Inflammatory macrophage treated with lipopolysaccharide for 1 hour (primary cell): ENCODE measurements at regions not wholly inside any gene's neighbourhood (a gene's known extent, or its start where the extent isn't known, plus 50 kb on each side); places are given as distances from the start of the nearest gene placed in this dataset.

ENCODE experiments used
- DNase-seq, 2 donors: peaks; one replicate each; pipeline ENCODE4 v3.0.0-alpha.2; 2020 to 2022

DNA sequence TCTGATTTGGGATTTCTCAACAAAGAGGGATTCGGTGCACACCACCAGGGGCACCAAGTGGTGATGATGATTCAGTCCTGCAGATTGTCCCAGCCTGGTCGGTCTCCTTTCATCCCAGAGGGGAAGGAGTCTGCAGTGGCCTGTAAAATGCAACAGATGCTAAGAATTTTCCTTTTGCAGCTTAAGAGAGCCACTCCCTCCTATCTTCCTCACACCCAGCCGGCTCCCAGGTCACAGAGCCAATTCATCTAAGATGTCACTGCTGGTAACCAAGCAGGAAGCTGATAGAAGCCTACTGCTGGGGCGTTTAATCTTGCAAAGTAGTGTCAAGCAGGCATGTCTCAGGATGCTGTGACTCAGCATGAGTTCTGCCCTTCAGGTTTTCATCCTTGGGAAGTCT, 203.8 kb upstream of the LRFN2 start:
- no peak for DNase-seq

DNA sequence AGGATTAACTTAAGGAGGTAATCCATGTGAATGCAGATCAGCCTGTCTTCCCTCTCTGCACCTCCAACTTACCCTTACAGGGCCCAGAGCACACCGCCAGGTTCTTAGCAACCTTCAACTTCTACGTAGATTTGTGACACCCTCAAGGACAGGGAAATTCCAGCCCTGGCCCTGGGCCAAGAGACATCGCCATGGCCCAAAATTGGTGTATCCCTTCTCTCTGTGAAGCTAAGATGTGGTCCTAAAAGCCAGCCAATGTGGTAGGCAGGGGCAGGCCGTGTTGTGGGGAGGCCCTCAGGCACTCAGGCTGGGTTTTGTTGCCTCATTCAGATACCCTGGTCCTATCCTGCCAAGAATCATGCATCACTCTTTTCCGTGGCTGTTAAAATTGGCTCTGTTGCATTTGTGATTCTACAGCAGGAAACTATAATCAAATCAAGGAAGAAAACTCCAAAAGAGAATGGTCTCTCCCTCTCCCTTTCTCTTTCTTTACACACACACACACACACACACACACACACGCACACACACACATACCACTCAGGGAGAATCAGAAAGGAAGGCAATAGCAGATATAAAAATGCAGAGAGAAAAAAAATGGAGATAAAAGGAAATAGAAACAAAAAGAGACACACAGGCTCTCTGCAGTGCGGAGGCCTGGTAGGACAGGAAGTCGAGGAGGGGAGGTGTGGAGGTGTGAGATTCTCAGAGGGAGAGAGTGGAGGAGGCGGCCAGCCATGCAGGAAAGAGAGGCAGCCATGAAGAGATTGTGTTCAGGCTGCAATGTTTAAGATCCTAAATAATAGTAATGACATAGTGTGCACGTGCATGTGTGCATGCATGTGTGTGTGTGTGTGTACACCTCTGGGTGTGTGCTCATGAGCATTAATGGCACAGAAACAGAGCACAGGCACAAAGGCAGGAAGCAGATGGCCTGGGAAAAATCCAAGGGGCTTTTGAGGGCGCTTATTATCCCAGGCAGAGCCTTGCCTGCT, 201.8 kb upstream of the LRFN2 start:
- DNase-seq = no peak

DNA sequence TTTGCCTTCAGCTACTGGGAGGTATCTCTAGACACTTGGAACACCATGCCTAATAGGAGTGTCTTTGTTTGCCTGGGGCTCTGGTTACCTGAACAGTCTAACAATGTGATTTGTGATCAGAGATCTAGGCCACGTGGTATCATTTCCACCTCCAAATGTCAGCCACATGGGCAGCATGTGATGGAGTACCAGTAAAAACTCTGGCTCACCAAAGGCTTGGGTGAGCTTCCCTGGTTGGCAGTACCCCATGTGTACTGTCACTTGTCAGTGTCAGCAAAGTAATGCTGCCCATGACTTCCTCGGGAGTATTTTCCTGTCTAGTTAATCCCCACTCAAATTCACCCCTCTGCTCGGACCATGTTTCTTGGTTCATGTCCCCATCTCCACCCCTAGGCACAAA, 195.2 kb upstream of the LRFN2 start:
- DNase-seq = no peak

DNA sequence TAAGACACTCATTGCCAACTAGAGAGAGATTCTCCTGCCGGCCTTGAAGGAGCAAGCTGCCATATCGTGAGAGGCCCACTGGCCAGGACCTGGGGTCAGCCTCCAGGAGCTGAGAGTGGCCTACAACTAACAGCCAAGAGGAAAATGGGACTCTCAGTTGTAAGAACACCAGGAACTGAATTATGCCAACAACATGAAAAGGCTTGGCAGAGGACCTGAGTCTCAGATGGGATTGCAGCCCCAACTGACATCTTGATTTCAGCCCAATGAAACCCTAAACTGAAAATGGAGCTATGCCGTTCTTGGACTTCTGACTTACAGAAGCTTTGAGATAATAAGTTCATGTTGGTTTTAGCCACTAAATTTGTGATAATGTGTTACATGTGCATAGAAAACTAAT, 193.5 kb upstream of the LRFN2 start:
- no peak for DNase-seq

DNA sequence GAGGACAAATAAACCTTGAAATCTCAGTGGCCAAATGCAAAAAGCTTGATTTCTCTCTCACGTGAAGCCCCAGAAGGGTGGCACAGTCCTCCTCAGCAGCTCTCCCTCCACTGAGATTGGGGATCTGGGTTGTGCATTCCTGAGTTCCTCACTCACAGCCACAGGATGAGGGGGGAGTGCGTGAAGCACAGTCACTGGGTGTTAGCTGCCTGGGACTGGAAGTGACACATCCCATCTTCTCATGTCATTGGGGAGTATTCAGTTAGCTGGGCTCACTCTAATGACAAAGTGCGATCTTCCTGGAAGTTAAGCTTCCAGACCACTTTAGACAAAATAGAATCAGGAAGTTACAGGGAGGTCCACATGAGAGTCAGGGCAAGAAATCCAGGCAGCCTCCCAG, 192.2 kb upstream of the LRFN2 start:
- DNase-seq = no peak

DNA sequence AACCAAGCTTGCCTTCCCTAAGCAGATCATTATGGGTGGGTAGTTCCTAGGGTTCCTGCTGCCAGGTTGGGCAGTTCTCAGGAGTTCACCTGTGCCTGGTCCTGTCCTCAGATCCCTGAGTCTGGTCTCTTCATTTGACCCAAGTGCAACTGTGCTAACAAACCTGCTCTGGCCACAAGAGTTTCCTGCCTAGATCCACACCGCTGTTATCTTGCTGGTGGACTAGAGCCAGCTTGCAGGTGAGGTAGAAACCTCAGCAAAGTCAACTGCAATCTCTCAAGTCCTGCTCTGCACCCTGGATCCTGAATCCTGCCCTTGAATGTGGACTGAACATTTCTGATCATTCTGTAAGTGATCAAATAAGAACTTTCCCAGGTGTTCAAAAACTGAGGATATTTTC, 191.8 kb upstream of the LRFN2 start:
- no peak for DNase-seq

DNA sequence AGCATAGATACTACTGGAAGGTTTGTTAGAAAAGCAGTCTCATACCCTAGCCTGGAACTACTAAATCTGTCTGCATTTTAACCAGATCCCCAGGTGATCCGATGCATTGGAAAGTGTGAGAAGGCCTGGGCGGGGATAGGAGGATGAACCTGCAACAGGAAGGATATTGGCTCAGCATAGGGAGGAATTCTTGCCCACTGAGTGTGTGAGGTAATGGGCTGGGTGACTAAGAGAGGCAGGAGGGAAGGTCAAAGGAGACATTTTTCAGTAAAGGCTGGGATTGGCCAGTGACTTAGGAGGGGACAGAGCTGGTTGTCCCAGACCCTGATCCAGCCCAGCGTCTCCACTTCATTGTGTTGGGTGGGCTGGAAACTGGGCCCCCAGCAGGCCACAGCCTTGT, 191.0 kb upstream of the LRFN2 start:
- DNase-seq = no peak

DNA sequence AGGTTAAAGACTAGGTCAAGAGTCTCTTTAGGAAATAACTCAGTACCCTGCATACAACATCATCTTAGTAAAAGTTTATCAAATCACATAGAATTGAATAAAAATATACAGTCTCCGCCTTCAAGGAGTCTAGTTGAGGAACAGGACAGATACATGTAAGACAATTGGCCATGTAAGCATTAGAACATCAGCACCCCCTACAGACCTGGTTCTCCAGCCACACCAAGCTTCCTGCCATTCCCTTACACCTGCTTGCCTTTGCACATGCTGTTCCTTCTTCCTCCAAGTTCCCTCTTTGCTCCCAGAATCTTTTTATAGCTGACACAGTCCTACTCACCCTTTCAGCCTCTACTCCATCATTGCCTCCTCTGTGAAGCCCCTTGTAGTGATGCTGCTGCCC, 187.8 kb upstream of the LRFN2 start:
- DNase-seq = no peak

DNA sequence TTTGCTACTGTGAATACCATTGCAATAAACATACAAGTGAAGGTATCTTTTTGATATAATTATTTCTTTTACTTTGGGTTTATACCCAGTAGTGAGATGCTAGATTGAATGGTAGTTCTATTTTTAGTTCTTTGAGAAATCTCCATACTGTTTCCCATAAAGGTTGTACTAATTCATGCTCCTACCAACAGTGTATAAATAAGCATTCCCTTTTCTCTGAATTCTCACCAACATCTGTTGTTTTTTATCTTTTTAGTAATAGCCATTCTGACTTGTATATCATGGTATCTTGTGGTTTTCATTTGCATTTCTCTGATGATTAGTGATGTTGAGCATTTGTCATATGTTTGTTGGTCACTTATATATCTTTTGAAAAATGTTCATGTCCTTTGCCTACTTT, 183.6 kb upstream of the LRFN2 start:
- no peak for DNase-seq

DNA sequence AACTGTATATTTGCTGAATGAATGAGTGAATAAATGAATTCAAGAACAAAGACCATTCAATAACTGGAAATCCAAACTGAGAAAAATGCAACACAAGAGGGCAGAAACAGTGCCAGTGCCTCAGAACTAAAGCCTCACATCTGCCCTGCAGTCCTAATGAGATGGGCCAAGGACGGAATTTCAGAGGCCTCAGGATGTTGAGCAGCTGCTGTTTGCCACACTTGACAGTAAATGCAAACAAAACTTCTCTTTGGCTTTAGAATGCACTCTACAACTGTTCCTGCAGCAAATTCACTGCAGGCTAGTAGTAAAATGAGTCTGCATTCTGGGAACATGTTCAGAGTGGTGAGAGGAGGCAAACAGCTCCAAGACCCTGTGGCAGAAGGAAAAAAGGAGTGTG, 177.6 kb upstream of the LRFN2 start:
- no peak for DNase-seq

DNA sequence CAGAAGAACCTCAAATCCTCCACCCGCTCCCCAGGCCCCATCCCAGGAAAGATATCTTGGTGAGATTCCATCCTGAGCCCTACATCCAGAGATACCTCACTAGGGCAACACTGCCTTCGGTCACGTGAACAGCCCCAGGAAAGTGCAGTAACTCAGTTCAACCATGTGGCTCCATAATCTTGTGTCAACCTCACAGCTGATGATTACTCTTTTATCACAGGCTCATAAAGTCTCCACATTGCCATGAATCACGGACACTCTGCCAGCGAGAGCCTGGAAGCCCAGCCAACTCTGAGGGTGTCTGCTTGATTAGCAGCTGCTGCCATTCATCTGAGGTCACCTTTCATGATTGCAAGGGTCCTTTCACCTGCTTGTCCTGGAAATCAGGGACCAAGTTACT, 175.8 kb upstream of the LRFN2 start:
- no peak for DNase-seq

DNA sequence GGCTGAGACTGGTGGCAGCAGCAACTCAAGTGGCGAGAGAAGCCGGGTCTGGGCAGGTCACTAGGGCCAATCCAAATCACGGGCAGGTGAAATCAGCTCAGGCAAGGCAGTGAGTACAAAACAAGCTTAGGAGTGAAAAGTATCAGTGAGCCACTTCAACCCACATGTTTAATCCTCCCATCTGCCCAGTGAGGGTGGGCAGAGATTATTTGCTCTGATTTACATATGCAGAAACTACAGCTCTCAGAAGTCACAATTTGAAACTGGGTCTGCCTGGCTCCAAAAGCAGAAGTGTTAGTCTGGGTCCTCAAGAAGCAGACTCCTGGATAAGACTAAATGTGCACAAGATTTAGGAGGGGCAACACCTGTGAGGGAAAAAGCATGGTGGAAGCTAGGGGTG, 173.7 kb upstream of the LRFN2 start:
- no peak for DNase-seq

DNA sequence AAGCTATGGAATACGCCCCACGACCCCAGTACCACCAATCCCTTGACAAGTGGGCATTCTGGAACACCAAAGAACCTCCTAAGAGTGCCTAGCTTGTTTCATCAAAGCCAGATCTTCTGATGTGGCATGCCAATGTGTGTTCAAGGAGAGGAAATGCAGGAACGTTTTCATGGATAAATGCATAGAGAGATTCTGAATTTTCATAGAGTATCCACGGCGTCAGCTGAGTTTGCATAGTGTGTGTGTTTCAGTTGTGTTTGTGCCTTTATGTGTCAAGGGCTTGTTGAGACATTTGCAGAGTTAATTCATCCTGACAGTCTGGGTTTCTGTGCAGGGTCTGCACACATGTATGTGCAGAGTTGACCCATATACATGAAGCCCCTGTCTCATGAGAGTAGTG, 172.7 kb upstream of the LRFN2 start:
- no peak for DNase-seq

DNA sequence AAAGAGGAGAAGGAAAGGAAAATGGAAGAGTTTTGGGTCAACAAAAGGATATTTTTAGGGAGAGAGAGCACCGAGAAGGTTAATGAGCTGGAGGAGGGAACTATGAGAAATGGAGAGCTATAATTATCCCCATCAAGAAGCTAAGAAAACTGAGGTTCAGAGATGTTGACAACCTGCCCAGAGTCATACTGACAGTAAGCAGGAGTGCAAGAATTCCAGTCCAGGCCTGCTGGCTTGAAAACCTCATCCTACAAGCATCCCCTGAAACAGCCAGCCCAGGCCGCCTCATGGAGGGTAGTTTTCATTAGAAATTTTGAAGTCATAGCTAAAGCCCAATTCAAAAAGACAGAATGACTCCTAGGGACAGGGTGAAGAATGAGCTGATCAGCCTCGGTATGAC, 172.1 kb upstream of the LRFN2 start:
- DNase-seq = no peak

DNA sequence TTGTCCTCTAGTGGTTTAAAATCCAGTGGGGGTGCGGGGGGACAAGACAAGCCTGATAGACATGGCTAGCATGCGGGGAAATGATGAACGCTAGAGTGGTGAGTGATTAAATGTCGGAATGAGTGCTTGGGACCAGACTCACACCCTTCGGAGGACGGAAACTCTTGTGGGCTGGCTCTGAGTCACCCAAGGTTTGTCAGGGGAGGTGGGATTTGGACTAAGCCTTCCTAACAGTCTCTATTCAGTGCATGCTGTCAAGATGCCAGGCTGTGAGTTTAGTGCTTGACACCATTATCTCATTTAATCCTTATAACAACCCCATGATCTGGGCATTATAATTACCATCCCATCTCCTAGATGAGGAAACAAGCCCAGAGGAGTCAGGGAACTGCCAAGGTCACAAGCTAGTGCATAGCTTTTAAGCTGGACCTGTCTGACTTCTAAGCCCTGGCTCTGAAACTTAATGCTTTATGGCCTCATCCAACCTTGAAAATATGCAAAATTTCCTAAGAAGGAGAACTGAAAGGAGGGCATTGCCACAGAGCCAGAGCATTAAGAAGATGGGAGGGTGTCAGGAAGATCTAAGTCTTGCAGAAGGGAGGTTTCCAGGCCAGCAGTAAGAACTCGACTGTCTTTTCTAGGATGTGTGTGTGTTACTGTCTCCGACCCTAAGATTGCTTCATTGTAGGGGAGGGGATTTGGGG, 168.7 kb upstream of the LRFN2 start:
- DNase-seq = no peak

DNA sequence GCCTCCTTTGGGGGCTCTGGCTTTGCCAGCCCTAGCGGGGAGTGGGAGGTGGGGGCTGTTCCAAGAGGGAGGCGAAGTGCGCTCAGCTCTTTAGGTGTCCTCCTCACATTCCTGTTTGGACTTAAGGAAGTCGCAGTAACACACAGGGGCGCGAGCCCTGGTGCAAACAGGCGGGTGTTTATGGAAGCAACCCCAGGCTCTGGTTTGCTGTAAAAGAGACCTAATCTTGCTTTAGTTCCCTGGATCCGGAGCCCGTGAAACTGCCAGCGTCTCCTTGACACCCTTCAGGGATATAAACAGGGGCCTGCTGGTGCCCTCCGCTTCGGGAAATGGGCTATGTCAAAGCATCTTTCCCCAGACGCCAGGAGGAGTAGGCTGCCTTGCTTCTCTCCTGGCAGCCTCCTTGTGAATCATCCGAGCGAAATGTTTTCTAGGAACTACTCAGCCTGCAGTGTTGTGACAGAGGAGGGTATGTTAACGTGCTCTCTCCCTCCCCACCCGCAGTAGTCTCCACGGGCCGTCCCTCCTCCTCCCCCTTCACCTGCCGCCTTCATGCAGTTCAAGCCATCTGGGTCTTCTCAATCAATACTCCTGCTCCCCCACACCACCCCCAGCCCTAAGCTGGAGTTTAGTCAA, 168.0 kb upstream of the LRFN2 start:
- DNase-seq = no peak

DNA sequence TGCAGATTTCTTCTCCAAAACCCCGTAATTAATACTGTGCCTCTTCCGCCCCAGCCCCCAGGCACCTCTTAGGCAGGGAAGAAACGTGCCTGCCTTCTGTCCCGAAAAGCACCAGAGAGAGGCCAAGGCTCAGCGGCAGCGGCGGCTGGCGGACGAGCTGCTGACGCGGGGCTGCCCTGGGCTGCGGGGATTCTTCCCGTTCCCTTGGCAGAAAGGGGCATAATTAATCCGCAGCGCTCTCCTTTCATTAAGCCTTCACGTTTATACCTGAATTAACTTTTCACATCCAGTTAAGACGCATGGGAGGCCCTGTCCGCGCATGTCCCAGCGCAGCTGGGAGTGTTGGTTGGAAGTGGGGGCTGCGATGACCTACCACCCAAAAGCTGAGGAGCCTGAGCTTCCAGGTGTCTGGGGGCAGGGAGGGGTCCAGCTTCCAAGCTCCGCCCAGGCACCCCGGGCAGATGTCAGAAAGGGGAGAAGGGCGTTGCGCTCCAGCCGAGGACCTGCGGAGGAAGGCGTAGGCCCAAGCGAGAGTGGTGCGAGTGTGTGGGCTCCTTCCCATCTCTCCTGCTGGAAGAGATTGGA, 167.4 kb upstream of the LRFN2 start:
- no peak for DNase-seq

DNA sequence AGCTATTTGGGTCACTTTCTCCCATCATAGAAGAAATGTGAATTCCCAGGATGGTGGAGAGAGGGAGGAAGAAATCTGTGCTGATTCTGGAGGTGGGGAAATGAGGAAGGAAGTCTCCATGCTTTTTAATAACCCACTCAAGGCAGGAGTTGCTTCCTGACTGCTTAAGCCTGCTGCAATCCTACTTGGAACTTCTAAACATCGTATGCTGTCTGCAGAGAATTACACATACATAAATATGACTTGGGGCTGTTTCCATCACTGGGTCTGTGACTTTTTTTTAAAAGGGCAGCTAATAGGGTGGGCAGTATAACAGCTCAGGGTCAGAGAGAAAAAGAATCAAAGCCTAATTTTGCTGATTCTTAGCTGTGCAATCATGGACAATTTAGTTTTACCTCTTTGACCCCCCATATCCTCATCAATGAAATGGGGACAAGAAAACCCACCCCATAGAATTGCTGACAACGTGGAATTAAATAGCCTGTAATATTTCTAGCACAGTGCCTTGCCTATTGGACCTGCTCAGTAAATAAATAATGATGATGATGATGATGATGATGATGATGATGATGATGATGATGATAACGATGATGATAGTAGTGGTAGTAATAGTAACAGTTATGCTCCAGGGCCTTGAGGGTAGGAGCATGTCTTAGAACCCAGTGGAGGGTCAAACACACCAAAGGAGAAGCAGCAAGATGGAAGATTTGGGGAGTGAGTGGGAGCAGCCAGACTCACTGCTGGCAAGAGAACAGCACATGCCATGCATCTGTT, 166.7 kb upstream of the LRFN2 start:
- no peak for DNase-seq

DNA sequence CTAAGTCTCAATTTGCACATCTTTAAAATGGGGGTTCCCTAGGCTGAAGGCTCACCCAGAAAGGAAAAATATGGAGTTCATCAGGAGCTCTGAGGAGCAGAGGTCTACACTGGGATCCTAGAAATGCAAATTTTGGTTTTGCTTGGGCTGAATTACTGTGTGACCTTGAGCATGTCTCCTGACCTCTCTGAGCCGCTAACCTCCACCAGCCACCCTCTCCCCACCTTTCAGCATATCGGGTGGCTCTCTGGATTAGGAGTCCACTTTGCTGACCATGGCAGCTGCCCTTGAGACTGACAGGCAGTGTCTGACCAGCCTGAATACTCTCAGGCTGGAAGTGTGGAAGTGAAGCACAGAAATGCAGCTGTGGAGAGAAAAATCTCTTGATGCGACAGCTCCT, 165.9 kb upstream of the LRFN2 start:
- DNase-seq = no peak

DNA sequence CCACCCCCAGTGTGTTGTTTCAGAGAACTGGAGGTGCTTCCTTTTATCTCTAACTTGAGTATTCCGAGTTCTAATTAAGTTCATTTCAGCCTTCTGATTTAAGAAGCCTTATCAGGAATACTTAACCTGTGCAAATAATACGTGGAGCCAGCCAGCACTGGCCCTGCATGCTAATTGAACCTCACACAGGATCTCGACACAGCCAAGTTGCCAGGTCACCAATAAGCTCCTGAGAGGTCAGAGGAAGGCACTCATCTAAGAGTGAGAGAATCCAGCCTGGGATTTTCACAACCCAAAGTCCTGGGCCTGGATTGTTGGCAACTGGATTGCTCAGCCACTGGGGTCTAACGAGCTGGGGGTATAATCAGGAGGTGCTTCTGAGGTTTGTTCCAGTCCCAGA, 157.7 kb upstream of the LRFN2 start:
- DNase-seq = no peak

DNA sequence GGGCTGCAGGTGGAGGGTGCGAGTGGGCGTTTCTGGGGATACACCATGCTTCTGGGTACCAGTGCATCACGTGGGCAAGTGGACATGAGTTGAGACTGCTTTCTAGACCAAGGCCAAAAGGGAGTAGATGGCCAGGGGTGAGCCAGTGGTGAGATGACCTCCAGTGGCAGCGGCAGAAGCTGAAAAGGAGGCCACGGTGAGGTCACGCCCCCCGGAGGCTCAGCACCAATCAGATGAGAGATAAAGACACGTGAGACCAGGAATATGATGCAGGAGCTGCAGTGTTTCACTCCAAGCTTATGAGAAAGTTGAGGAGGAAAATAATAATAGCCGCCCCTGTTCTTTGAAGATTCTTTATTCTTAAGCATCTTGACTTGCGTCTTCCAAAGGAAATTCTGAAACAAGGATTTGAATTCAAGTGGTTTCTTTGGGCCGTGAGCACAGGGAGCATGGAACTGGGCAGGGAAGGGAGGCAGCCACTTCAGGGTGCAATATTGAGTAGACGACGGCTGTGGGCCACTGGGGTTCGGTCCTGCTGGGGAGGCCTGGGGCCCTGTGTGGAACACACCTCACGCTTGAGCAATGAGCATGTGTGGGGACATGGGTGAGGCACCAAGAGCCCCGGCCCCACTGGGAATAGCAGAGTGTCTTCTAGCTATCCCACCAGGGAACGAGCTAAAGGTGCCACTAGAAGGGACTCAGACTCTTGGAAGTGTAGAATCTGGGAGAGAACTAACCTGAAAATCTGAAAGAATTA, 156.7 kb upstream of the LRFN2 start:
- no peak for DNase-seq

DNA sequence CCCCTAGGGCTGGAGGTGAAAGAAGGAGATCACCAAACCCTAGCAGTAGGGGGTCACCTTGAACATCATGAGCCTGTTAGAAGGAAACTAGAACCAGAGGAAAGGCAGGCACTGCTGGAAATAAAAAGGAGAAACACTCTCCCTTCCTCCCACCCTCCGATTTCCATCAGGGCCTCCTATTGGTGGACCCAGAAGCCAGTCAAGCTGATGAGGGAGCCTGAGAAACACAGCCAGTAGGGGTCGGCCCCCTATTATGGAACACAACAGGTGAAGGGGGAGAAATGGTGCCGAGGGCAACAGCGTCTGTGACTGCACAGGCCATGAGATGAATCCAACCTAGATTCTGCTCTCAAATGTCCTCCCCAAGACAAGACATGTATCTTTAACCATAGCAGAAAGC, 156.1 kb upstream of the LRFN2 start:
- DNase-seq = no peak
